ENCODE measurements at regions not wholly inside any gene's neighbourhood (a gene's known extent, or its start where the extent isn't known, plus 50 kb on each side); places are given as distances from the start of the nearest gene placed in this dataset.
A peak's percentile ranks its signal among the peaks of the same experiment; 100 is the strongest.
"Not testable (repeated sequence)": the region's sequence is repeated elsewhere in the genome, so short reads cannot be mapped to it uniquely, and the experiment has no call there.

DNA sequence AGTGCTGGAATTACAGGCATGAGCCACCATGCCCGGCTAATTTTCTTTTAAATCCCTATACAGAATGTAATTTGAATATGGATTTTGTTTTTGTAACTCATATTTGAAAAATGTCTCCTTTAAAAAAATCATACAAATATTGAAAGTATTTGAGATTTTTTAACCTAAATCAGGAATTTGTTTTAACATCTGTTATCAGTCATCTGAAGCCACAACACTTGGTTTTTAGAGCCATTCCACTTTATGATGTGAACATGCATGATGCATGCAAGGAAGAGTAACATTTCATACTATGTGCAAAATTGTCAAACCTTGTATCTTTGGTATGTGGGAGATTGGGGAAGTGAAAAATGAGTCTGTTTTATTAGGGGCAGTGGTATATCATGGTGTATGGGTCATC, 124.5 kb upstream of the AHI1 start:
- Histone ChIP-seq H3K27me3 (ENCODE audit: control insufficient read depth, insufficient read depth, low read length) (no peaks in the 10 kb centered on the region), H2AFZ (ENCODE audit: low read length) (no peak overlapping the region), H3K4me3 (replicated peaks in 1 of 4; ENCODE audit: control extremely low read depth in 1 of 4, insufficient read depth in 1 of 4, low read depth in 3 of 4, low read length in 4 of 4) (no peak overlapping the region), H4K20me1 (ENCODE audit: control insufficient read depth, extremely low read depth, insufficient read depth, low read length) (no peaks in the 10 kb centered on the region), H3K27ac (ENCODE audit: insufficient read depth, low read length) (no peak overlapping the region), H3K9ac (ENCODE audit: insufficient read depth, low read length) (no peak overlapping the region), H3K36me3 (ENCODE audit: control insufficient read depth, insufficient read depth, low read length) (no peaks in the 10 kb centered on the region), H3K4me1 (ENCODE audit: control insufficient read depth, extremely low read depth, insufficient read depth, low read length) (no peaks in the 10 kb centered on the region), H3K79me2 (ENCODE audit: control insufficient read depth, insufficient read depth, low read length) (no peaks in the 10 kb centered on the region), H3K9me3 (ENCODE audit: control insufficient read depth, insufficient read depth, low read depth, low read length) (no peaks in the 10 kb centered on the region), H3K4me2 (ENCODE audit: extremely low read depth, insufficient read depth, low read length) (no peak overlapping the region)
- no peak for TF ChIP-seq EZH2 (IDR thresholded peaks at IDR 0.05; ENCODE audit: low read length, missing control alignments)
- TF ChIP-seq, protein P1, sequence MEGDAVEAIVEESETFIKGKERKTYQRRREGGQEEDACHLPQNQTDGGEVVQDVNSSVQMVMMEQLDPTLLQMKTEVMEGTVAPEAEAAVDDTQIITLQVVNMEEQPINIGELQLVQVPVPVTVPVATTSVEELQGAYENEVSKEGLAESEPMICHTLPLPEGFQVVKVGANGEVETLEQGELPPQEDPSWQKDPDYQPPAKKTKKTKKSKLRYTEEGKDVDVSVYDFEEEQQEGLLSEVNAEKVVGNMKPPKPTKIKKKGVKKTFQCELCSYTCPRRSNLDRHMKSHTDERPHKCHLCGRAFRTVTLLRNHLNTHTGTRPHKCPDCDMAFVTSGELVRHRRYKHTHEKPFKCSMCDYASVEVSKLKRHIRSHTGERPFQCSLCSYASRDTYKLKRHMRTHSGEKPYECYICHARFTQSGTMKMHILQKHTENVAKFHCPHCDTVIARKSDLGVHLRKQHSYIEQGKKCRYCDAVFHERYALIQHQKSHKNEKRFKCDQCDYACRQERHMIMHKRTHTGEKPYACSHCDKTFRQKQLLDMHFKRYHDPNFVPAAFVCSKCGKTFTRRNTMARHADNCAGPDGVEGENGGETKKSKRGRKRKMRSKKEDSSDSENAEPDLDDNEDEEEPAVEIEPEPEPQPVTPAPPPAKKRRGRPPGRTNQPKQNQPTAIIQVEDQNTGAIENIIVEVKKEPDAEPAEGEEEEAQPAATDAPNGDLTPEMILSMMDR (conservative IDR thresholded peaks at IDR 0.05 in 1 of 2, IDR thresholded peaks at IDR 0.05 in 1 of 2; ENCODE audit: low read depth in 1 of 2, low read length in 2 of 2) = no peak
- DNase-seq (ENCODE audit: low read depth in 2 of 2) = no peak

DNA sequence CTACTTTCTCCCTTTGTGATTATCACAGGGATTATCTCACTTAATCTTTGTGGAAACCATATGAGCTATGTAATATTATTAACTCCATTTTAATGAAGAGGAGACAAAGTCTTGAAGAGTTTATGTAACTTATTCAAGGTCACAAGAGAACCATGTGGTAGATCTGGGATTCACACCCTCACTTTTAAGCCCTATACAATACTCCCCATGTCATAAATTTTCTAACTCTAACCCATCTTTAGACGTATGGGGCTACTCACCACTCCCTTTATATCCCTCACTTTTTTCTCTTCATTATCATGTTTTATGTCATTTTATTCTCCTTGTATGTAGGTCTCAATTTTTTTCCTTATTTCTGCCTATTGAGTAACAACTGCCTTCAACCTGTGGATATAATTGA, 126.4 kb upstream of the AHI1 start:
- H3K27ac ChIP-seq (ENCODE audit: insufficient read depth, low read length) = no peak overlapping the region
- H3K9me3 ChIP-seq (ENCODE audit: control insufficient read depth, insufficient read depth, low read depth, low read length) = no peaks in the 10 kb centered on the region
- H3K4me1 ChIP-seq (ENCODE audit: control insufficient read depth, extremely low read depth, insufficient read depth, low read length) = no peaks in the 10 kb centered on the region
- no peaks in the 10 kb centered on the region for H3K79me2 ChIP-seq (ENCODE audit: control insufficient read depth, insufficient read depth, low read length)
- H4K20me1 ChIP-seq (ENCODE audit: control insufficient read depth, extremely low read depth, insufficient read depth, low read length) = no peaks in the 10 kb centered on the region
- H2AFZ ChIP-seq (ENCODE audit: low read length) = no peak overlapping the region
- DNase-seq (ENCODE audit: low read depth in 2 of 2) = no peak
- H3K27me3 ChIP-seq (ENCODE audit: control insufficient read depth, insufficient read depth, low read length) = no peaks in the 10 kb centered on the region
- H3K9ac ChIP-seq (ENCODE audit: insufficient read depth, low read length) = no peak overlapping the region
- H3K4me3 ChIP-seq (replicated peaks in 1 of 4; ENCODE audit: control extremely low read depth in 1 of 4, insufficient read depth in 1 of 4, low read depth in 3 of 4, low read length in 4 of 4) = no peak overlapping the region
- no peaks in the 10 kb centered on the region for H3K36me3 ChIP-seq (ENCODE audit: control insufficient read depth, insufficient read depth, low read length)
- no peak overlapping the region for H3K4me2 ChIP-seq (ENCODE audit: extremely low read depth, insufficient read depth, low read length)
- no peak for TF ChIP-seq EZH2 (IDR thresholded peaks at IDR 0.05; ENCODE audit: low read length, missing control alignments)

DNA sequence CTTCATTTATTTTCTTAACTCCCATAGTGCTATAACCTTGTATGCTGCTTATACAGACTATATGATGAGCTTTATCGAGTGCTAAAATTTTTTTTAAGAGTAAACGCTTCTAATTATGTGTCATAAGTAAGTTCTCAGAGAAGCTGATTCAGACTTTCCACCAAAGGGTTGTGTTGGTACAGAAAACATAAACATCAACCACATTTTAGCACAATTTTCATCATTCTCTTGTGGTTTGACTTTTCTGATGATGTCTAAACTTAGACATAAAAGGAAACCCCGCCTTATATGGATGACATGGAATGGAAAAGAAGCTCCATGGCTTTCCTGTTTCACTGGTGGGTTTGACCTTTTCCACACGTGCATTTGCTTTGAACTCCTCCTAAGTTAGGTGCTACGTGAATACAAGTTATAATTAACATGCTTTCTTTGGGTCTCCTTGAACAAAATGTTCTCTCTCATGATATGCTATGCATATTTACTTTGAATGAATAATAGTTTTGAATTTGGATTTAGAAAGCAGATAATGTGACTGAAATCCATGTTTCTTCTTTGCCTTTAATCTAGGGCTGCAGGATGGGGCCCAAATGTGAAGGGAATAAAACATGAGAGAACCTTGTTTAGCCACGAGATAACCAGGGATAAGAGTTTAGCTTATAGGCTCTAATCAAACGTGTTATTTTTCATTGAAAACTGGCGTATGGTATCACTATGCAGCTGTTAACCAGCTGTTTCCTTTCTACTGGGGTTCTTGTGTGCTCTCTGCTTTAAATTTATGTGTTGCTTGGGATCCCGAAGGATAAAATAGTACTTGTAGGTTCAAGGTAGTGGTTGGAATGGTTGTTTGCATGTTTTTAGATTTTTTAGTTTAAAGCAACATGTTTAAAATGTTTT, 127.1 kb upstream of the AHI1 start:
- H3K27me3 ChIP-seq (ENCODE audit: control insufficient read depth, insufficient read depth, low read length) = no peaks in the 10 kb centered on the region
- no peak overlapping the region for H2AFZ ChIP-seq (ENCODE audit: low read length)
- H3K27ac ChIP-seq (ENCODE audit: insufficient read depth, low read length) = no peak overlapping the region
- H4K20me1 ChIP-seq (ENCODE audit: control insufficient read depth, extremely low read depth, insufficient read depth, low read length) = no peaks in the 10 kb centered on the region
- peak; percentile 5 to 50 for DNase-seq (ENCODE audit: low read depth in 2 of 2)
- H3K9me3 ChIP-seq (ENCODE audit: control insufficient read depth, insufficient read depth, low read depth, low read length) = no peaks in the 10 kb centered on the region
- no peaks in the 10 kb centered on the region for H3K4me1 ChIP-seq (ENCODE audit: control insufficient read depth, extremely low read depth, insufficient read depth, low read length)
- H3K4me2 ChIP-seq (ENCODE audit: extremely low read depth, insufficient read depth, low read length) = no peak overlapping the region
- no peak for TF ChIP-seq EZH2 (IDR thresholded peaks at IDR 0.05; ENCODE audit: low read length, missing control alignments)
- H3K9ac ChIP-seq (ENCODE audit: insufficient read depth, low read length) = no peak overlapping the region
- H3K4me3 ChIP-seq (replicated peaks in 1 of 4; ENCODE audit: control extremely low read depth in 1 of 4, insufficient read depth in 1 of 4, low read depth in 3 of 4, low read length in 4 of 4) = no peak overlapping the region
- H3K36me3 ChIP-seq (ENCODE audit: control insufficient read depth, insufficient read depth, low read length) = no peaks in the 10 kb centered on the region
- no peaks in the 10 kb centered on the region for H3K79me2 ChIP-seq (ENCODE audit: control insufficient read depth, insufficient read depth, low read length)

DNA sequence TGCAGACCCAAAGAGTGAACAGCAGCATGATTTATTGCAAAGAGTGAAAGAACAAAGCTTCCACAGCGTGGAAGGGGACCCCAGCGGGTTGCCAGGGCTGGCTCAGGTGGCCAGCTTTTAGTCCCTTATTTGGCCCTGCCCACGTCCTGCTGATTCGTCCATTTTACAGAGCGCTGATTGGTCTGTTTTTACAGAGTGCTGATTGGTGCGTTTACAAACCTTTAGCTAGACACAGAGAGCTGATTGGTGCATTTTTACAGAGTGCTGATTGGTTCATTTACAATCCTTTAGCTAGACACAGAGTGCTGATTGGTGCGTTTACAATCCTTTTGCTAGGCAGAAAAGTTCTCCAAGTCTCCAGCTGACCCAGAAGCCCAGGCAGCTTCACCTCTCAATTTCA, 128.5 kb upstream of the AHI1 start:
- H3K79me2 ChIP-seq (ENCODE audit: control insufficient read depth, insufficient read depth, low read length); H3K4me2 ChIP-seq (ENCODE audit: extremely low read depth, insufficient read depth, low read length); H3K27me3 ChIP-seq (ENCODE audit: control insufficient read depth, insufficient read depth, low read length); H3K9me3 ChIP-seq (ENCODE audit: control insufficient read depth, insufficient read depth, low read depth, low read length); H3K4me1 ChIP-seq (ENCODE audit: control insufficient read depth, extremely low read depth, insufficient read depth, low read length); H3K36me3 ChIP-seq (ENCODE audit: control insufficient read depth, insufficient read depth, low read length); H4K20me1 ChIP-seq (ENCODE audit: control insufficient read depth, extremely low read depth, insufficient read depth, low read length); H3K27ac ChIP-seq (ENCODE audit: insufficient read depth, low read length); H3K4me3 ChIP-seq (replicated peaks in 1 of 4; ENCODE audit: control extremely low read depth in 1 of 4, insufficient read depth in 1 of 4, low read depth in 3 of 4, low read length in 4 of 4); H3K9ac ChIP-seq (ENCODE audit: insufficient read depth, low read length); DNase-seq (ENCODE audit: low read depth in 2 of 2); H2AFZ ChIP-seq (ENCODE audit: low read length): not testable (repeated sequence)
